ENCODE measurements at regions not wholly inside any gene's neighbourhood (a gene's known extent, or its start where the extent isn't known, plus 50 kb on each side); places are given as distances from the start of the nearest gene placed in this dataset.
A peak's percentile ranks its signal among the peaks of the same experiment; 100 is the strongest.
"Not testable (repeated sequence)": the region's sequence is repeated elsewhere in the genome, so short reads cannot be mapped to it uniquely, and the experiment has no call there.

DNA sequence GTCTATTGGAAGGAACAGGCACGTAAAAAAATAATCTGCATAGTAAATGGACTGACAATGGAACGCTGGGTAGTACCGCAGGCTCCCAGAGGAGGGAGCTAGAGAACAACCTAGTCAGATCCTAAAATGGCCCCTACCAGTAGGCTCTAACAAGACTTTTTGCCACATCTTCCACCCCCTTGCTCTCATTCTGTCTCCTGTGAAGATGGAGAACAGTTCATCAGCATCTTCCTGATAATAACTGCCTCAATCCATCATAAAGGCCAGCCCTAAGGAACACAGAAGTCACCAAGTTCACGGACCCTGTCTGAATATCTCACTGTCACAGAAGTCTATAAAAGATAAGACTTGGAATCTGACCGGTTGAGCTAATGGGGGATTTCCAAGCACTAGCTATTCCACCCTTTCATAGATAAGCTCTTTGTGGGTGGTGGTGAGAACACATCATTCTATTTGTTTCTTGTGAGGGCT is 133.4 kb downstream of the SLC1A3 start:
- peak; percentile 43 for DNase-seq (ENCODE audit: low spot score)

DNA sequence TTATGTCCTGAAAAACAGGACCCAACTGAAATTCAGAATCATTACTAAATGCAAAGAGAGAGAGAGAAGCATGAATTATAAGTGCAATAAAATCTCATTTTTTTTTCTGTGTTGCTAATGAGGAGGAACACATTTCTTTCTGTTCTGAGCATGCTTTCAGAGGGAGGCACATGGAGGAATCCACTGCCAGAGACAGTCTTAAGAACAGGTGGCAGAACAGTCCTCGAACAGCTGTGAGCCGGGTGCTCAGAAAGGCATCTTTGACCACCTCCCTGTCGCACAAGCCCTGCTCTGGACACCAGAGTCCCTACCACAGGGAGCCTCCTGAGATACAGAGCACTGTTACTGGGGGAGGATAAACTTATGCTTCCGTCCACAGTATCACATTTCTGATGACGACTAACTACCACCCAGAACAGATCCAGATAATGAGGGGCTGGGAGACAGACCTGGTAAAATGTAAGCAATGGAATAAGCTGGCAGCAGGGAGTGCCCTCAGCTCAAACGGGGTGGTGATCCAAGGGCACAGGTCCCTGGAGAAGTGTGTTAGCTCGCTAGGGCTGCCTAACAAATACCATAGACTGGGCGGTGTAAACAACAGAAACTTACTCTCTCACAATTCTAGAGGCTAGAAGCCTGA is 134.0 kb downstream of the SLC1A3 start:
- no peak for DNase-seq (ENCODE audit: low spot score)

DNA sequence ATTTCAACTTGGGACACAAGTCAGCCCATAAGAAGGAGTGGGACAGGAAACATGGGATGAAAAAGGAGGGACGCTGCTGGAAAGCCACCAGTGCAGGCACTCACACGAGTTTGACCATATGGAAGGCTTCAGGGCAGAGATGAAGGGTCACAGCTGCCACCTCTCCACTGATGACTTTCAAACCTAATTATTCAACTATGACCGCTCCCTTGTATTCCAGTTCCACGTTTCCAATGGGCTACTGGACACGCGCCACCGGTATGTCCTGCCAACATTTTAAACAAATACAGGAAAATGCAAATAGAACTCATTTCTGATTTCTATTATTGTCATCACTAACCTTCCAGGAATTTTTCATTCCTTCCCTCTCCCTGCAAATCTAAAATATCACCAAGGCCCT is 134.7 kb downstream of the SLC1A3 start:
- DNase-seq (ENCODE audit: low spot score): no peak

DNA sequence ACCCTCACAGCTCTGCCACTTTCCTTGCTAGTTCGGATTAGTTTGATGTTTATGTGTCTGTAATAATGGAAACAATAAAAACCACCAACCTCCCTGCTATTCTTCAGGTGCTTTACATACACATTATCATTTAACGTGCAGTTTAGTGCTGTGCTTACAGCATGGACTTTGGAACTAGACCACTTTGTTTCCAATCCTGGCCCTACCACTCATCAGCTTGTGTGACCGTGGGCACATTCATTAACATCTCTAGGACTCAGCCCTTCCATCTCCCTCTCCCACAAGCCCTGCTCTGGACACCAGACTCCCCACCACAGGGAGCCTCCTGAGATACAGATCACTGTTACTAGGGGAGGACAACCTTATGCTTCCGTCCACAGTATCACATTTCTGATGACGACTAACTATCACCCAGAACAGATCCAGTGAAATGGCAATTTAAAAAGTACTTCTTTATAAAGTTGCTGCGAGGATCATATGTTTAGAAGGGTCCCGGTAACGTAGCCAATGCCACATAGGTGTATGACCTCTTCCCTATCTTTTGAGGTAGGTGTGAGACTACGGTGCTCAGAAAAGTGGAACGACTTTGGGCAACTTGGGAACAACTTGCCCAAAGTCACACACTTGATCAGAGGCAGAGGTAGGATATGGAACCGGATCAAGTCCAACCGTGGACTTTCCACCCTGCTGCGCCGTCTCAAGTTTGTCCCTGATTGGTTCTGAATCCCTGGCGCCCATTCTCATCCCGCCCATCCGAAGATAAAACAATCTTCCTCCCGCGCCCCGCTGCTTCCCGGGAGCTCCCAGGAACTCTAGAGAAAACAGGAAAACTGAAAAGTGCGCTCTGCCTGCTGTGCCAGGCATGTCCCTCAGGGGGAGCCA is 132.4 kb upstream of the NIPBL start:
- DNase-seq (ENCODE audit: low spot score): peak; percentile 80

DNA sequence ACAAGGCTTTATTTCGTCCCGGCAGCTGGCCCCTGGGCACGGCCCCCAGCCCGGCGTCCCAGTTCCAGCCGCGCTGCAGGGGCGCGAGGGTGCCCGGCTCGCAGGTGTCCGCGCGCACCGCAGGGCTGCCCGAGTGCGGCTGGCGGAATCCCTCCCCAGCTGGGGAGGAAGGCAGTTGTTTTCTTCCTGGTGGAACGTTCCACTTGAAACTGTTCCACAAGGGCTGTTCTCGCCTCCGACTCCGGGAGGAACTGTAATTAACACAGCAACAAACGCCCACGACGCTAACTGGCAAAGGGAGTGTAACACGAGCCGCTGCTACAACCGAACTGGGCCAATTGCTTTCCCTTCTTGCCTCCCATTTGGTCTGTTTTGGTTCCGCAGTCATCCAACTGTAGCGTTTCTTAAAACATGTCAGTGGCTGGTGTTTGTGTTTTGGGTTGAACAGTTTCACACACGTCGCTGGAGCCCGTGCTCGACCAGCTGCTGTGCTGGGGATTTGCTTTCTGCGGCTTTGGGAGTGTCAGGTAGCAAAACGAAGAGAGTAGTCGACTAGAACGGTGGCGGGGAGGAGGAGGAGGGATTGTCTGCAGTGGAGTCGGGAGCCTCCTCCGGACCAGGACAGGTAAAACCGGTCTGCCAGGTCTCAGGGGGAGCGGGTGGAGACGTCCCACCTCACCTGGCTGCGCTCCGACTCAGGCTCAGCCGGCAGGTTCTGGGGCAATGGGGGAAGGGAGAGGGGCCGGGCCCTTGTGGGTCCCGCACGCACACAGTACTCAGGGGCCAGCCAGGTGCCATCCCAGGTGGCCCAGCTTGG is 131.6 kb upstream of the NIPBL start:
- DNase-seq (ENCODE audit: low spot score): peak; percentile 76

DNA sequence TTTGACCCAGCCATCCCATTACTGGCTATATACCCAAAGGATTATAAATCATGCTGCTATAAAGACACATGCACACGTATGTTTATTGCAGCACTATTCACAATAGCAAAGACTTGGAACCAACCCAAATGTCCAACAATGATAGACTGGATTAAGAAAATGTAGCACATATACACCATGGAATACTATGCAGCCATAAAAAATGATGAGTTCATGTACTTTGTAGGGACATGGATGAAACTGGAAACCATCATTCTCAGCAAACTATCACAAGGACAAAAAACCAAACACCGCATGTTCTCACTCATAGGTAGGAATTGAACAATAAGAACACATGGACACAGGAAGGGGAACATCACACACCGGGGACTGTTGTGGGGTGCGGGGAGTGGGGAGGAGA is 128.8 kb upstream of the NIPBL start:
- DNase-seq (ENCODE audit: low spot score): not testable (repeated sequence)

DNA sequence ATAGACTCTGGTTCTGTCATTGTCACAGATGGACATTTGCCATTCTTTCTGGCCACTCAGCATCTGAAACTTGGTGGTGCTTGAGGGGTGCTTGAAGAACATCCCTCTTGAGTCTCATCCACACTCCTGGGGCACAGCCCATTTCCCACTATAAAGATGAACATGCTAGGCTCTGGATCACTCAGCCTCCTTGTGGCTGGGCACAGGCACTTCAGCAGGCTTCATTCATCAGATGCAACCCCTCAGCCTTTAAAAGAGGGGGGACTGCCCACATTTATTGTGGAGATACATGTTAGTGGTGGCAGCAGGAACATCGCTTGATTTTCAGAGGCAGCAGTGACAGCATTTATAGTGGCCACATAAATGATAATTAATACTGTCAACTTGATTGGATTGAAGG is 124.7 kb upstream of the NIPBL start:
- no peak for DNase-seq (ENCODE audit: low spot score)

DNA sequence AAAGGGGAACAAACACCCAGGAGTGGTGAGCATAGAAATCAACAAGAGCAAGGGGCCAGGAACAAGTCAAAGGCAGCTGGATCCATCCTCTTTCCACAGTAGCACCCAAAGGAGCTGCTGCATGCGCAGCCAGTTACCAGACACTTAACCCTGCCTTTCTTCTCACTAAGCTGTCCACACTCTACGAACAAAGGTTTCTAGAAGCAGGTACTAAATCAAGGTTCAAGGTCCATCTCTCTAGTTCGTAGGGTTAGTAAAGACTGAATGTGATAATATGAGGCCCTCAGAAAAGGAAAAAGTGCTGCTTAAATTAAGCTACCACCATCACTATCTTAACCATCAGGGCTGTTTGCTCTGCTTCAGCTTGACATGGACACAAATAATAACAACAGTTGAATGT is 121.2 kb upstream of the NIPBL start:
- no peak for DNase-seq (ENCODE audit: low spot score)

DNA sequence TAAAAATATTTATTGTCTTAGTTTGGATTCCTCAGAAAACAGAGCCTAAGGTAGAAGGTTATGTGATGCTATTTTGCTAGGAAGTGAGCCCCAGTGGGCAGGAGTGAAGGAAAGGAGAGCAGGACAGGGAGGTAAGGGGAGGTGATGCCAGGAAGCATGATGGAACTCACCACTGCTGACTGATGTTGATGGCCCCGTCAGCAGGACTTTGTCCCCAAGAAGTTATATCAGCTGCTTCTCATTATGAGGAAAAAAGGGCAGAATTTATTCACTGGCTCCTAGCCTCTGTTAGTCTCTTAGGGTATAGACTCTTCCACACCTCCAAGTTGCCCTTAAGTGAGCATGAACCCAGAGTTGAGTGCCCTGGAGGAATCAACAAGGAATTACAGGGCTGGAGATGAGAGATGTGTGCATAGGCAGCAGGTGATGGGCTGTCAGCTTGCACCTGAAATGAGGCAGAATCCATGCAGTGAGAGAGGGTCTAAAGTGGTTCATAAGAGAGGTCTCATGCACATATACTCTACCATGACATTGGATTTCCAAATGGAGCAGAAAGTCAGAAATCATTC is 120.6 kb upstream of the NIPBL start:
- DNase-seq (ENCODE audit: low spot score): no peak

DNA sequence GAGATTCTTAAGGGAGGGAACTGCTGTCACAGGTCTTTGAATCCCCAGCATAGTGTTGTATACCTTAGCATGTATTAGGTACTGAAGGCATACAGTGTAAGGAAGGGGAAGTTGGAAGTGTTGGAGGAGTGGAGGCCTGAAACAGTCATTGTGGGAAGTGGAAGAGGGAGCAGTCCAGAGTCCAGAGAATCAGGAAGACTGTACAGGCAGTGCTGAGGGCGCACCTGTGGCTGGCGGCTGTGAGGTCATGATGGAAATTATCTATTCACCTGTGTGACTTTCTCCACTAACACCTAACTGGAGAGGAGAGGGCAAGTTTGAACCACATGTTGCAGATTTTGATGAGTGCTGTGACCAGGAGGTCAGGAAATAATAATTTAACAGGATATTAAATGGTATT is 119.7 kb upstream of the NIPBL start:
- DNase-seq (ENCODE audit: low spot score): no peak

DNA sequence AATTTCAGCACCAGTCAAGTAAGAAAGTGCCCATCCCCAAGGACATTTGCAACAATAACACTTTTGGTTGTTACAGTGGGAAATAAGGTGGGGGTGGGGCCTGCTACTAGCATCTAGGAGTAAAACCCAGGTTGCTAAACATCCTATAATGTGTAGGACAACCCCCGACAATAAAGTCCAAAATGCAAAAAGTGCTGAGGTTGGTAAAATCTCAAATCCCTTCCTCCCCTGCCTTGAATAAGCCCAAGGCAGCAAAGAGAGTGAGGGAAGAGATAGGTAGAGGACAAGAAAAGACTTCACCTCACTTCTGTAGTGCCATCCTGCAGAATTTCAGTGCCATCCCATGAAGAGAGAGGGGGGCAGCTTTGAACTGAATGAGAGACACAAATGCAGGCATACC is 117.5 kb upstream of the NIPBL start:
- no peak for DNase-seq (ENCODE audit: low spot score)

DNA sequence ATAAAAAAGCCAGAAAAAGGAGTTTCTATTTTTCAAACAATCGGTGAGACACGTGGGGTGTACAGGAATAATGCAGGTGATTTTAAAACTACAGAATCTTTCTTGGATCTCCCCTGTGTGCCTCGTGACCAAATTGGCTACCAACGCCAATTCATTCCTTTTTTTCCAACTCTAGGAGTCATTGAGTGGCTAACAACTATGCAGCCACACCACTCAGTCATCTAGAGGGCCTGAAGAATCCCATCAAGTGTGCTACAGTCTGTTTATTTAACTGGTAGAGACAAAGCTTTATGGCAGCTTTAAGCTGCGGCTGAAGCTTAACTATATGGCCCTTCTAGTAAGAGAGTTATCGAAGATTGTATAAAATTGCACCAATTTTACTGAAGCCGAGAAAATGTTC is 113.1 kb upstream of the NIPBL start:
- DNase-seq (ENCODE audit: low spot score): no peak

DNA sequence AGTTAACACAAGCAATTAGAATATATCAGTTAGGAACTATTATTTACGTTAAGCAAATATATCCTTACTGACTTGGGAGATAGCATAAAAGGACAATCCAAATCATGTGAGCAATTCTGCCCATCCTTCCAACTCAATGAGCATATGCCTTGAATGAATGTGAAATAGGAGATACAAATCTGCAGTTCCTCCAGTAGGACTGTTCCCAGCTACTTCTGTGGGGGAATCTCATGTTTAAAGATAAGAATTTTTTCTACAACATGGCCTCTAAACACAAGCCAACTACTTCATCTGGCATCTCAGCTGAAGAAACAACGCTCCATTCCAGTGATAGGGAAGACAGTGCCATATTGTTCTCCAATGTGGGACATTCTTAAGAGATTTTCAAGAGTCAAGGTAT is 110.7 kb upstream of the NIPBL start:
- no peak for DNase-seq (ENCODE audit: low spot score)

DNA sequence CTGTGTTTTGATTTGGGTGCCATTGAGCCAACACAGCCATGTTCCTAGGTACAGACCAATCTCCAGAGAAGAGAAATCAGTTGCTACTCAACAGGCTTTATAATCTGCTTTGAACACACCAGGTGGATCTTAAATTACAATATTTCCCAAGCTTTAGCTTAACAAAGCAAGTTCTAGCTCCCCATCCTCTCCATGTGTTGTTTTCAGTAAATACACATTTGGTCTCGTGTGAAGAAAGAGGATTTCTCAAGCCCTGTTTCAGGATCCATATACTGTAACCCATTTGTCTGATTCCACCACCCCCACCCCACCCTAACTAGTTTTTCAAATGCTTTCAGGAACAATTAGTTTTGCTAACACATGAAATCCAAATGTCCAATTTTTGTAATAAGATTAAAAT is 109.6 kb upstream of the NIPBL start:
- no peak for DNase-seq (ENCODE audit: low spot score)

DNA sequence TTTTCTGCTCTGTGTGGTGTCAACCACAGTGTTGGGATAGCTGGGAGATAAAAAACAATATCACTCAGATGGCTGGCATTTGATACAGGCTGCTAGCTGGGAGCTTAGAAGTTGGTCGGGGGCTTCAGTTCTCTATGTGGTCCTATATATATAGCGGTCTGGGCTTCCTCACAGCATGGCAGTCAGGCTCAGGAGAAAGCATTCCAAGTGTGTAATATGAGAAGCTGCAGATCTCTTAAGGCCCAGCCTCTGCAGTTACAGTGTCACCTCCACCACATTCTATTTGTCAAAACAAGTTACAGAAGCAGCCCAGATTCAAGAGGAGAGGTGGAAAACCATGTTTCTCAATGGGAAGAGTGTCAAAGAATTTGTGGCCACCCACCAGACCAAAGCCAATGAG is 108.1 kb upstream of the NIPBL start:
- DNase-seq (ENCODE audit: low spot score): no peak

DNA sequence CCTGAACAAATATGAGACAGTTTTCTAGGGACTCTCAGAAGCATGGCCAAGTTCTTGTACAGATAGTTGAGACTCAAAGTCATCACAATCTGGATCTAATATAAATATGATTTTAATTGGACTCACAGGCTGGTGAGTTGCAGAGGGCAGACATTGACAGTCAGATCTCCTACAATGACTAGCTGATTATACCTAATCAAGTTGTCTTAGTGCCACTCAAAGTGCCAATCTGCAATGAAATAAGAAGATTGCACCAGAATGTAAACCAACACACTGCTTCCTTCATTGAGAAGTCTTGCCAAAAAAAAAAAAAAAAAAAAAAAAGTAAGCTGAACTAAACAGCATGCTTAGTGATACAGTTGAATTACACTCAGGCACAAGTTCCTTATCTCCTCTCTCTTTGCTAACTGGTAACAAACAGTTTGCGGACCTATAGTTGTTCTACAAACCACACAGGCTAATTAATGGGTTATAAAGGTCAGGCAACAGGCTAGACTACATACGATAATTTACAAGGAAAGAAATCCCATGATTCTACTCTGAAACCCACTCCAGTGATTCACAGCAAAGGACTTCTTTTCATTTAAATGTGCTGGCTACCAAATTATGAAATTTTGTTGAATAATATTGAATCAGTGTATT is 107.3 kb upstream of the NIPBL start:
- no peak for DNase-seq (ENCODE audit: low spot score)

DNA sequence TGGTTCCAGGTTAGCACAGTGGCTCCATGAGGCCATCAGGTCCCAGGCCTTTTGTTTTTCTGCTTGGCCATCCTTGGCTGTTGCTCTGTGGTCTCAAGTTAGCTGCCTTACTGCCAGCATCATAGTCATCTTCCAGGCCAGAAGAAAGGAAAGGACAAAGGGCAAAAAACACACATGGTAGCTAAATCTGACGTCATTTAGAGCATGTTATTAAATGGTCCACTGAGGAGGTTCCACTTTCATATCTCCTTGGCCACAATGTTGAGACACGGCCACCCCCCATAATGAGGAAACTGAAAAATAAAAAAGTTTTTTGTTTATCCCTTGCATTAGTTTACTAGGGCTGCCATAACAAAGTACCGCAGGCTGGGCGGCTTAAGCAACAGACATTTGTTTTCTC is 106.4 kb upstream of the NIPBL start:
- DNase-seq (ENCODE audit: low spot score): no peak

DNA sequence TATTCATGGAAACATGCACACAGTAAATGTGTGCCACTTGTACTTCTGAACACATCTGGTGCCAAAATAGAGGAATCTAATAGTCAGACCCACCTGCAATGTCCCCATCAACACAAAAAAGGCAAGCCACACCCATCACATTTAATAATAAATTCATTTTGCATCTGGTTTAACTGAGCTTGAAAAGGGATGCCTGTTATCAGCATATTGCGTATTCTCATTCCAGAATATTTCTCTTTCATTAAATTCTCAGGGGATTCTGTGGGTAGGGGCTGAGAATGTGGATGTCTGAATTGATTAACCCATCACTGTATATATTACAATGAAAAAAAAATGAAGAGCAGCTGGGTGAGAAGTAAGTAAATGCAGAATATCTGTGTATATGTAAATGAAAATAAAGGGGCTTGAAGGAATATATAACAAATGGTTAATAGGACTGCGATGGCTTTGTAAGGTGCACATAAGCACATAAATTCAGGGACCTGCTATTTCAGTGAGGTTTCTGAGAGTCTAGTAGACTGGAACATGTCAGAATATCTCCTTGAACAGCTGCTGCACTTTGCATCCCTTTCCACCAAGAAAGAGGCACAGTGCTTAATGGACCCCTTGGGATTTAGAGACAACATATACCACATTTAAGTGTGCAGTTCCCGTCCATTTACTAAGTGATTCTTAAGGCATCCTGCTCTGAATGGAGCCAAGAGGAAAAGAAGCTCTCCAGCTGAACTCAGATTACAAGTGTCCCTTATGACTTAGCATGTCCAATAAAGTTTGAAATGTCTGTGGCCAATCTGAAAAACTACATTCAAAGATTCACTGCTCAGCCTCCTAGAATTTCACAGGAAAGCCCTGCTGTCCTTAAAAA is 104.1 kb upstream of the NIPBL start:
- peak; percentile 6 for DNase-seq (ENCODE audit: low spot score)

DNA sequence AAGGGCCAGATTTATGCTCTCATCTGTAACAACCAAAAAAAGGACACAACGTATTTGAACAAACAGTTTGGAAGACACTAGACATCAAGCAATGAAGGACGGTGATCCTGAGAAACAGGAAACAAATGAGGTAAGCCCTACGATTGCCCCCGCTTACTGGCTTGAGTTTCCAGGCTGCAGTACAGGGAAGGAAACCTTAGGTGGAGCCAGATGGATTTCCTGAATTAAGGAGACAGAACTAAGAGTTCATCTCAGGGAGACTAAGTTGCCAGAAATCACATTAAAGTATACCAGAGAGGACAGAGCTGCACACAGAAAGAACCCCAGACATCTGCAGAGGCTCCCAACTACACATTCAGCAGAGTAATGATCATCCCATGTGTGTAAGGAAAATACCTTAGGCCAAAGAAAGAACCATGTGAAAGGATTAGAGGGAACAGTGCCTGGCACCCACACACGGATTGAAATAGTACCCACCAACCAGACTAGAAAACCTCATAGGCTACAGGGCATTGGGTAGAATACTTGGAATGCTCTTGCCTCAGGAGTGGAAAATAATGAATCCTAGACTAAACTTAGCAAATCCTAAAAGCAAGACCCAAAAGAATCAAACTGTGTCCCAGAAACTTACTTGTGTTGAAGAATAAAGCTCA is 99.3 kb upstream of the NIPBL start:
- DNase-seq (ENCODE audit: low spot score): peak; percentile 29

DNA sequence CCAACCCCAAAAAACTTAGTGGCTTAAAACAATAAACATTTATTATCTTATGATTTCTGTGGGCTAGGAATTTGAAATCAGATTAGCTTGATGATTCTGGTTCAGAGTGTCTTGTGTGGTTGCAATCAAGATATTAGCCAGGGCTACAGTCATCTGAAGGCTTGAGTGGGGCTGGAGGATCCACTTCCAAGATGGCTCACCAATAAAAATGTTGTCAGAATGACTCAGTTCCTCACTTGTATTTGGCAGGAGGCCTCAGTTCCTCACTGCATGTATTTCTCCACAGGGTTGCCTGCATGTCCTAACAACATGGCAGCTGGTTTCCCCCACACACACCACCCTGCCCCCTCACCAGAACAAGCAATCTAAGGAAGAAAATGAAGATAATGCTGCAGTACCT is 98.2 kb upstream of the NIPBL start:
- DNase-seq (ENCODE audit: low spot score): no peak

All from umbilical cord (tissue), 1 donor.